ENCODE measurements at regions not wholly inside any gene's neighbourhood (a gene's known extent, or its start where the extent isn't known, plus 50 kb on each side); places are given as distances from the start of the nearest gene placed in this dataset.

GRCh38 chr2:22487036-22487435, 897.9 kb upstream of the KLHL29 start:
- DNase-seq (ENCODE audit: low read depth): no peak
- TF ChIP-seq CTCF (IDR thresholded peaks at IDR 0.05; ENCODE audit: insufficient read depth, low read depth, low read length): no peak
- Histone ChIP-seq H3K27me3 (ENCODE audit: control insufficient read depth, insufficient read depth, low read length) (no peaks in the 10 kb centered on the region), H3K4me3 (ENCODE audit: low read depth, low read length) (no peak overlapping the region), H3K36me3 (ENCODE audit: control insufficient read depth, insufficient read depth, low read length) (no peaks in the 10 kb centered on the region)
- ChIA-PET POLR2A (no interaction called here), CTCF (no interaction called here)

GRCh38 chr2:22487541-22487940, 897.4 kb upstream of the KLHL29 start:
- H3K36me3 ChIP-seq (ENCODE audit: control insufficient read depth, insufficient read depth, low read length): no peaks in the 10 kb centered on the region
- no peak for DNase-seq (ENCODE audit: low read depth)
- H3K27me3 ChIP-seq (ENCODE audit: control insufficient read depth, insufficient read depth, low read length): no peaks in the 10 kb centered on the region
- no peak overlapping the region for H3K4me3 ChIP-seq (ENCODE audit: low read depth, low read length)
- POLR2A ChIA-PET: no interaction called here
- CTCF ChIA-PET: no interaction called here
- TF ChIP-seq CTCF (IDR thresholded peaks at IDR 0.05; ENCODE audit: insufficient read depth, low read depth, low read length): no peak

- Histone ChIP-seq H3K4me3 (ENCODE audit: low read depth, low read length) (no peak overlapping the region), H3K36me3 (ENCODE audit: control insufficient read depth, insufficient read depth, low read length) (no peaks in the 10 kb centered on the region), H3K27me3 (ENCODE audit: control insufficient read depth, insufficient read depth, low read length) (no peaks in the 10 kb centered on the region)
- no peak for TF ChIP-seq CTCF (IDR thresholded peaks at IDR 0.05; ENCODE audit: insufficient read depth, low read depth, low read length)
- ChIA-PET CTCF (no interaction called here), POLR2A (no interaction called here)
- no peak for DNase-seq (ENCODE audit: low read depth)
Observed at GRCh38 chr2:22491442-22491841, 893.5 kb upstream of the KLHL29 start.

GRCh38 chr2:22494156-22494555, 890.8 kb upstream of the KLHL29 start:
- POLR2A ChIA-PET: no interaction called here
- DNase-seq (ENCODE audit: low read depth): no peak
- CTCF ChIA-PET: no interaction called here

GRCh38 chr2:22497064-22497463, 887.9 kb upstream of the KLHL29 start:
- Histone ChIP-seq H3K27me3 (ENCODE audit: control insufficient read depth, insufficient read depth, low read length) (no peaks in the 10 kb centered on the region), H3K36me3 (ENCODE audit: control insufficient read depth, insufficient read depth, low read length) (no peaks in the 10 kb centered on the region), H3K4me3 (ENCODE audit: low read depth, low read length) (no peak overlapping the region)
- ChIA-PET POLR2A (no interaction called here), CTCF (interaction anchor here (0.9 kb wide), 1 partner anchor 1075 kb away, joined by 3 read pairs; no protein-coding TSS in a partner anchor)
- no peak for DNase-seq (ENCODE audit: low read depth)
- no peak for TF ChIP-seq CTCF (IDR thresholded peaks at IDR 0.05; ENCODE audit: insufficient read depth, low read depth, low read length)

More at GRCh38 chr2:22494156-22494555, 890.8 kb upstream of the KLHL29 start:
- no peak for TF ChIP-seq CTCF (IDR thresholded peaks at IDR 0.05; ENCODE audit: insufficient read depth, low read depth, low read length)
- Histone ChIP-seq H3K27me3 (ENCODE audit: control insufficient read depth, insufficient read depth, low read length) (no peaks in the 10 kb centered on the region), H3K4me3 (ENCODE audit: low read depth, low read length) (no peak overlapping the region), H3K36me3 (ENCODE audit: control insufficient read depth, insufficient read depth, low read length) (no peaks in the 10 kb centered on the region)

Data from BJ (cell line).